ENCODE measurements at regions not wholly inside any gene's neighbourhood (a gene's known extent, or its start where the extent isn't known, plus 50 kb on each side); places are given as distances from the start of the nearest gene placed in this dataset.
A peak's percentile ranks its signal among the peaks of the same experiment; 100 is the strongest.
"Not testable (repeated sequence)": the region's sequence is repeated elsewhere in the genome, so short reads cannot be mapped to it uniquely, and the experiment has no call there.

DNA sequence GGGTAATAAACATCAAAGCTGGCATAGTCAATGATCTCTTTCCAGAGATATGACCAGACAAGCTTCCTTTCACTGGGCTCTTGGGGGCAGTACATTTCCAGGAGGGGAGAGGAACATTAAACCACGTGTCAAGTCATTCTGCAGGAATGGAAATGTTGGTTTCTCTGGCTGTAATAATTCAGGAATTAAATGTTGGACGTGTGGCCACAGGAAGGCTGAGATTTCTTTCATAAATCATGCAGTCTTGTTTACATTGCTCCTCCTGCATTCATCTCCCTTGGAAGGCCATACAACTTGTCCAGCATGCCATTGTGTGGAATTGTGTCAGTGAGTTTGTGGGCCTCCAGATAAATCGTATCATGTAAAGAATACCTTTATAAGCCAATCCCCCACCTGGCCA lies 259.2 kb downstream of the ADGRL2 start:
- intact Hi-C loops (cut with DNase I) = no loop called here
- Histone ChIP-seq H3K27me3 (ENCODE audit: control insufficient read depth, insufficient read depth, low read length) (no peaks in the 10 kb centered on the region), H3K9ac (ENCODE audit: low read length in 3 of 3) (no peak overlapping the region), H3K36me3 (ENCODE audit: control insufficient read depth in 2 of 3, insufficient read depth in 3 of 3, low read length in 3 of 3) (no peaks in the 10 kb centered on the region), H3K9me3 (ENCODE audit: control insufficient read depth in 2 of 3, insufficient read depth in 1 of 3, low read length in 3 of 3) (no peaks in the 10 kb centered on the region), H3K27ac (ENCODE audit: low read depth in 2 of 2, low read length in 2 of 2) (no peak overlapping the region), H3K4me1 (ENCODE audit: control insufficient read depth in 2 of 3, insufficient read depth in 2 of 3, low read depth in 1 of 3, low read length in 3 of 3) (peaks cover 0 to 2% (median 0%) of the 10 kb centered on the region in 3 donors), H3K4me3 (ENCODE audit: low read length in 3 of 3) (no peak overlapping the region)
- FAIRE-seq (no peak), DNase-seq (peak in 1 of 5 donors; percentile 29)
- TF ChIP-seq, protein P1, sequence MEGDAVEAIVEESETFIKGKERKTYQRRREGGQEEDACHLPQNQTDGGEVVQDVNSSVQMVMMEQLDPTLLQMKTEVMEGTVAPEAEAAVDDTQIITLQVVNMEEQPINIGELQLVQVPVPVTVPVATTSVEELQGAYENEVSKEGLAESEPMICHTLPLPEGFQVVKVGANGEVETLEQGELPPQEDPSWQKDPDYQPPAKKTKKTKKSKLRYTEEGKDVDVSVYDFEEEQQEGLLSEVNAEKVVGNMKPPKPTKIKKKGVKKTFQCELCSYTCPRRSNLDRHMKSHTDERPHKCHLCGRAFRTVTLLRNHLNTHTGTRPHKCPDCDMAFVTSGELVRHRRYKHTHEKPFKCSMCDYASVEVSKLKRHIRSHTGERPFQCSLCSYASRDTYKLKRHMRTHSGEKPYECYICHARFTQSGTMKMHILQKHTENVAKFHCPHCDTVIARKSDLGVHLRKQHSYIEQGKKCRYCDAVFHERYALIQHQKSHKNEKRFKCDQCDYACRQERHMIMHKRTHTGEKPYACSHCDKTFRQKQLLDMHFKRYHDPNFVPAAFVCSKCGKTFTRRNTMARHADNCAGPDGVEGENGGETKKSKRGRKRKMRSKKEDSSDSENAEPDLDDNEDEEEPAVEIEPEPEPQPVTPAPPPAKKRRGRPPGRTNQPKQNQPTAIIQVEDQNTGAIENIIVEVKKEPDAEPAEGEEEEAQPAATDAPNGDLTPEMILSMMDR (IDR thresholded peaks at IDR 0.05; ENCODE audit: borderline replicate concordance, extremely low read depth, insufficient read depth) = no peak

GRCh38 chr1:82057011-82057410 lies 256.3 kb downstream of the ADGRL2 start:
- TF ChIP-seq, protein P1 (IDR thresholded peaks at IDR 0.05; ENCODE audit: borderline replicate concordance, extremely low read depth, insufficient read depth) = no peak
- DNase-seq = no peak
- H3K36me3 ChIP-seq (ENCODE audit: control insufficient read depth in 2 of 3, insufficient read depth in 3 of 3, low read length in 3 of 3) = no peaks in the 10 kb centered on the region
- no peak for FAIRE-seq
- no peak overlapping the region for H3K27ac ChIP-seq (ENCODE audit: low read depth in 2 of 2, low read length in 2 of 2)
- peaks cover 0 to 2% (median 0%) of the 10 kb centered on the region in 3 donors for H3K4me1 ChIP-seq (ENCODE audit: control insufficient read depth in 2 of 3, insufficient read depth in 2 of 3, low read depth in 1 of 3, low read length in 3 of 3)
- H3K4me3 ChIP-seq (ENCODE audit: low read length in 3 of 3) = no peak overlapping the region
- intact Hi-C loops (cut with DNase I) = no loop called here
- no peak overlapping the region for H3K9ac ChIP-seq (ENCODE audit: low read length in 3 of 3)
- no peaks in the 10 kb centered on the region for H3K9me3 ChIP-seq (ENCODE audit: control insufficient read depth in 2 of 3, insufficient read depth in 1 of 3, low read length in 3 of 3)
- no peaks in the 10 kb centered on the region for H3K27me3 ChIP-seq (ENCODE audit: control insufficient read depth, insufficient read depth, low read length)

- H3K4me1 ChIP-seq (ENCODE audit: control insufficient read depth in 2 of 3, insufficient read depth in 2 of 3, low read depth in 1 of 3, low read length in 3 of 3); H3K27ac ChIP-seq (ENCODE audit: low read depth in 2 of 2, low read length in 2 of 2); DNase-seq; intact Hi-C loops (cut with DNase I); H3K36me3 ChIP-seq (ENCODE audit: control insufficient read depth in 2 of 3, insufficient read depth in 3 of 3, low read length in 3 of 3); H3K9ac ChIP-seq (ENCODE audit: low read length in 3 of 3); H3K27me3 ChIP-seq (ENCODE audit: control insufficient read depth, insufficient read depth, low read length); H3K9me3 ChIP-seq (ENCODE audit: control insufficient read depth in 2 of 3, insufficient read depth in 1 of 3, low read length in 3 of 3); H3K4me3 ChIP-seq (ENCODE audit: low read length in 3 of 3); FAIRE-seq: not testable (repeated sequence)
Observed at GRCh38 chr1:82055375-82055774, 254.6 kb downstream of the ADGRL2 start.

DNA sequence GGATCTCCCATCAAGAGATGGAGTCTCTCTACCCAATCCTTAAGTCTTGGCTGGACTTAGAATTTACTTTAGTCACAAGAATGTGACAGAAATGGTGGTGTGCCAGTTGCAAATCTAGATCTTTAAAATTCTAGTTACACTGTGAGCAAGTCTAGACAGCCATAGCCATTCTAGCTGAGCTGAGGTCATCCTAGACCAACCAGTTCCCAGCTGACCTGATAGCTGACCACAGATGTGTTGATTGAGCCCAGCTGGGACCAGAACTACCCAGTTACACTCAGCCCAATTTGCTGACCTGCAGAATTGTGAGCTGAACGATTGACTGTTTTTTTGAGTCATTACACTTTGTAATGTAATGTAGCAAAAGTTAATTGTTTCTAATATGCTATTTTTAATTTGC lies 251.8 kb downstream of the ADGRL2 start:
- no peak overlapping the region for H3K27ac ChIP-seq (ENCODE audit: low read depth in 2 of 2, low read length in 2 of 2)
- H3K9ac ChIP-seq (ENCODE audit: low read length in 3 of 3) = no peak overlapping the region
- H3K9me3 ChIP-seq (ENCODE audit: control insufficient read depth in 2 of 3, insufficient read depth in 1 of 3, low read length in 3 of 3) = no peaks in the 10 kb centered on the region
- intact Hi-C loops (cut with DNase I) = no loop called here
- H3K4me1 ChIP-seq (ENCODE audit: control insufficient read depth in 2 of 3, insufficient read depth in 2 of 3, low read depth in 1 of 3, low read length in 3 of 3) = no peaks in the 10 kb centered on the region
- no peak for FAIRE-seq
- TF ChIP-seq, protein P1 (IDR thresholded peaks at IDR 0.05; ENCODE audit: borderline replicate concordance, extremely low read depth, insufficient read depth) = no peak
- no peaks in the 10 kb centered on the region for H3K27me3 ChIP-seq (ENCODE audit: control insufficient read depth, insufficient read depth, low read length)
- no peak overlapping the region for H3K4me3 ChIP-seq (ENCODE audit: low read length in 3 of 3)
- DNase-seq = no peak
- no peaks in the 10 kb centered on the region for H3K36me3 ChIP-seq (ENCODE audit: control insufficient read depth in 2 of 3, insufficient read depth in 3 of 3, low read length in 3 of 3)
